ENCODE measurements at regions not wholly inside any gene's neighbourhood (a gene's known extent, or its start where the extent isn't known, plus 50 kb on each side); places are given as distances from the start of the nearest gene placed in this dataset.
"Not testable (repeated sequence)": the region's sequence is repeated elsewhere in the genome, so short reads cannot be mapped to it uniquely, and the experiment has no call there.

DNA sequence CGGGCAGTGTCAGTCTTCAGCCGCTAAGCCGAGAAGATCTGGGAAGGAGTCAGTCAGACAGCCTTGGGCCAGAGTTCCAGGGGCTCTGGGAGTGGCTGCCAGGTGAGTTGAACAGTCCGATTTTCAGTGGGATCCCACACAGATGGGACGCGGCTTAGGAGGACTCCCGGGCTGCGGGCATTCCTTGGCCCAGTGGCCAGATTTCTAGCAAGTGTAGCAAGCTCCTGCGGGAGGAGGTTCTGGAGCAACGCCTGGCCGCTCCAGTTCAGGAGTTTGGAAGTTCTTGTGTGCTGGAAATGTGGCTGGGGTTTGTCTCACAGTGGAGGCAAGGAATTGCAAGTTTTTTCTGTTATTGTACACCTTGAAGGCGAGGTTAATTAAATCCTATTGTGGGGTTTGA lies 414.0 kb upstream of the EPHA7 start:
- TF ChIP-seq, protein P1, sequence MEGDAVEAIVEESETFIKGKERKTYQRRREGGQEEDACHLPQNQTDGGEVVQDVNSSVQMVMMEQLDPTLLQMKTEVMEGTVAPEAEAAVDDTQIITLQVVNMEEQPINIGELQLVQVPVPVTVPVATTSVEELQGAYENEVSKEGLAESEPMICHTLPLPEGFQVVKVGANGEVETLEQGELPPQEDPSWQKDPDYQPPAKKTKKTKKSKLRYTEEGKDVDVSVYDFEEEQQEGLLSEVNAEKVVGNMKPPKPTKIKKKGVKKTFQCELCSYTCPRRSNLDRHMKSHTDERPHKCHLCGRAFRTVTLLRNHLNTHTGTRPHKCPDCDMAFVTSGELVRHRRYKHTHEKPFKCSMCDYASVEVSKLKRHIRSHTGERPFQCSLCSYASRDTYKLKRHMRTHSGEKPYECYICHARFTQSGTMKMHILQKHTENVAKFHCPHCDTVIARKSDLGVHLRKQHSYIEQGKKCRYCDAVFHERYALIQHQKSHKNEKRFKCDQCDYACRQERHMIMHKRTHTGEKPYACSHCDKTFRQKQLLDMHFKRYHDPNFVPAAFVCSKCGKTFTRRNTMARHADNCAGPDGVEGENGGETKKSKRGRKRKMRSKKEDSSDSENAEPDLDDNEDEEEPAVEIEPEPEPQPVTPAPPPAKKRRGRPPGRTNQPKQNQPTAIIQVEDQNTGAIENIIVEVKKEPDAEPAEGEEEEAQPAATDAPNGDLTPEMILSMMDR (conservative IDR thresholded peaks at IDR 0.05 in 1 of 2, IDR thresholded peaks at IDR 0.05 in 1 of 2; ENCODE audit: low read depth in 1 of 2, low read length in 2 of 2) = not testable (repeated sequence)
- TF ChIP-seq EZH2 (IDR thresholded peaks at IDR 0.05; ENCODE audit: low read length, missing control alignments) = not testable (repeated sequence)
